ENCODE measurements at regions not wholly inside any gene's neighbourhood (a gene's known extent, or its start where the extent isn't known, plus 50 kb on each side); places are given as distances from the start of the nearest gene placed in this dataset.
"Not testable (repeated sequence)": the region's sequence is repeated elsewhere in the genome, so short reads cannot be mapped to it uniquely, and the experiment has no call there.

DNA sequence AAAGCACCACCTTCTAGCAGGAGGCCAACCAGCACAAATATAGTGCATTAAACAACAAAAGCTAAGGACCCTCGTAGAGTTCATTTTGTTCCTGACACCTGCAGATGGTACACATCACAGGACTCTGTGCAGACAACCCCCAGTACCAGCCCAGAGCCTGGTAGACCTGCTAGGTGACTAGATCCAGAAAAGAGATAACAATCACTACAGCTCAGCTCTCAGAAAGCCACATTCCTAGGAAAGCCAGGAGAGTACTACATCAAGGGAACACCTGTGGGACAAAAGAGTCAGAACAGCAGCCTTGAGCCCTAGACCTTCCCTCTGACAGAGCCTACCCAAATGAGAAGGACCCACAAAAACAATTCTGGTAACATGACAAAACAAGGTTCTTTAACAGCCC is 344.7 kb upstream of the PTBP2 start:
- DNase-seq: no peak

DNA sequence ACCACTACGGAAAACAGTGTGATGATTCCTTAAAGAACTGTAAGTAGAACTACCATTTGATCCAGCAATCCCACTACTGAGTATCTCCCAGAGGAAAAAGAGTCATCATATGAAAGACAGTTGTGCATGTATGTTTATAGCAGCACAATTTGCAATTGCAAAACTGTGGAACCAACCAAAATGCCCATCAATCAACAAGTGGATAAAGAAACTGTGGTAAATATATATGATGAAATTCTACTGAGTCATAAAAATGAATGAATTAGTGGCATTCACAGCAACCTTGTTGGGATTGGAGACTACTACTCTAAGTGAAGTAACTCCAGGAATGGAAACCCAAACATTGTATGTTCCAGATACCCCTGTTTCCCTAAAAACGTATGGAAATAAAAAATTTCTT is 337.0 kb upstream of the PTBP2 start:
- DNase-seq: no peak

DNA sequence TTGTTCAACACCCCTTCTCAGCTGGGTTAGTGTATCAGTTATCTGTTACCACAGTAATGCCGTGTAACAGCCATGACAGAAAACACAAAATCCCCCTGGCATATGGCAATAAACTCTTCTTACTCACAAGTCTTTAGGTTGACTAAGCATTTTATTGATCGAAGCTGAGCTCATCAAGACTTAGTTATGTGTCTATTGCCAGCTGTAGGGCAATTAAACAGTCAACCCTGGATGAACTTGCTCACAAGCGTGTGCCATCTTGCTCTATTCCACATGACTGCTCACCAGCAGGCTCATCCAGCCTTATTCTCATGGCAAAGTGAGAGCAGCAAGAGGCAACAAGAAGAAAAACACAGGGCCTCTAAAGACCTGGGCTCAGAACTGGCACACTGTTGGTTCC is 333.8 kb upstream of the PTBP2 start:
- DNase-seq: no peak

DNA sequence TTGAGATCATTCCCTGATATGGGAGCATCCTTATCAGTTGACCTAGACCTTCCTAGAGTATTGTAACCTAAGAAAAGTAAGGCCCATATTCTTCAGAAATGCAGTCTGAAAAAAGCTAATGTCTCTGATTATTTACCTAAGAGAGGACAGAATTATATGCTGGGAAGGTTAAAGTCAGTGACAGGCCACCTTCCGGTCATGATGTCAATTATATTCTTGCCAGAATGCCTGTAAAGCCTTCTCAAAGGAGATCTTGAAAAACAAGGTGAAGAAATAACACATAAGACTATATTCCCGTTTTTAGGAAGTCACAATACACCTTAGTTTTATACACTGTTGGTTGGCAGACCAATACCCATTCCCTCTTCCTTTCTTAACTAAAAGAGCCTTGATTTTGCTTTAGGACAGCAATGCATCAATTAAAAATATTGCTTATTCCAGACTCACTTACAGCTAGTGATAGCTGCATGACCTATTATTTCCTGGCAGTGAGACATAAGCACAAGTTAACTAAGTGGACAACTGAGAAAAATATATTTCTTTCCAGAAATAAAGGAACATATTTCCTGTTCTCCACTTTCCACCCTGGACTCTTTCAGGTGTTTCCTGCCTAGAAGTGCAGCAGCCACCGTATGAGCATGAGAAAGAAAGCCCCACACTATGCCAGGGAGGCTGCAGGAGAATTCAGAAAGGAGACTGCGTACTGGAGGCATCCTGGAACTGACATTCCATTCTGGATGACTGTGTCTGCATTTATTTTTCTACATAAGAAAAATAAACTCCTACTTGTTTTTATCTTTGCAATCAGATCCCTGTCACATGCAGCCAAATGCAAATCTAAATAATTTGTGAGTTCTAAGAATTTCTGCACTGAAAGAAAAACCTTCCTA is 332.9 kb upstream of the PTBP2 start:
- no peak for DNase-seq

DNA sequence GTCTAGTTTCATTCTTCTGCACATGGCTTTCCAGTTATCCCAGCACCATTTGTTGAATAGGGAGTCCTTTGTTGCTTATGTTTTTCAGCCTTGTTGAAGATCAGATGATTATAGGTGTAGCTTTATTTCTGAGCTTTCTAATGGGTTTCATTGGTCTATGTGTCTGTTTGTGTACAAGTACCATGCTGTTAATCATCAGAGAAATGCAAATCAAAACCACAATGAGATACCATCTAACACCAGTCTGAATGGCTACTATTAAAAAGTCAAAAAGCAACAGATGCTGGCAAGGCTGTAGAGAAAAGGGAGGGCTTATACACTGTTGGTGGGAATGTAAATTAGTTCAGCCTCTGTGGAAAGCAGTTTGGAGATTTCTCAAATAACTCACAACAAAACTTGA is 321.5 kb upstream of the PTBP2 start:
- no peak for DNase-seq

DNA sequence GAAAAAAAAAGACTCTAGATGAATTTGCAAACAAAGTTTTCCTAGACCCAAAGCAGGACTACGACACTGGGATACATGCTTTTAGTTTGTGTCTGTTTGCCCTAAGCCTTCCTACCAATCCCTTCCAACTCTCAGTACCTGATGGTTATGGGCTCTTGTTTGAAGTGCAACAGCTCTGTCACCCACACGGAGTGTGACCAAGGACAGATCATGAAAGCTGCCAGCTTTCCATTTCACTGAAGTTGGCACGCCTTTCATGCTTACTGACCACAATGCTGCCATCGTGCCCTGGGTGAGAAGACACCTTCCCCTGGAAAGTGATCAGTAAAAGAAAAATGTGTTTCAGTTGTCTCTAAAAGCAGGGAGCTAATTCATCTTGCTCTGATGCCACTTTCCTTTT is 312.5 kb upstream of the PTBP2 start:
- DNase-seq: no peak

DNA sequence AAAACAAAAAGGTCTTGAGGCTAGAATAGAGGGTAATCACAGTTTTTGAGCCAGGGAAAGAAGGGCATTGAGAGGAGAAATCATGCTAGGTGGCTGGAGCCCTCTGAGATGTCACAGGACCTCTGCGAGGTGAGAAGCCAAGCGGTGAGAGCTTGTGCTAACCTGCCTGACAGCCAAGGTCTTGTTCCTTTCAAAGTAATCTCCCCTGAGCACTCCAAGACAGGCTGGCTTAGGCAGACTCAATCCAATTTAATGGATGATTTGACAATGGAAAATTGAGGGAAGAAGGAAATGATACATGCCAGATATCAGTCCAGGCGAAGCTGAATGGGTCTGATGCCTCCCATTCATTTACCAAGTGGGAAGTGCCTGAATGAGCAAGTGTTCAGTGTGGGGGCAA is 311.9 kb upstream of the PTBP2 start:
- no peak for DNase-seq

DNA sequence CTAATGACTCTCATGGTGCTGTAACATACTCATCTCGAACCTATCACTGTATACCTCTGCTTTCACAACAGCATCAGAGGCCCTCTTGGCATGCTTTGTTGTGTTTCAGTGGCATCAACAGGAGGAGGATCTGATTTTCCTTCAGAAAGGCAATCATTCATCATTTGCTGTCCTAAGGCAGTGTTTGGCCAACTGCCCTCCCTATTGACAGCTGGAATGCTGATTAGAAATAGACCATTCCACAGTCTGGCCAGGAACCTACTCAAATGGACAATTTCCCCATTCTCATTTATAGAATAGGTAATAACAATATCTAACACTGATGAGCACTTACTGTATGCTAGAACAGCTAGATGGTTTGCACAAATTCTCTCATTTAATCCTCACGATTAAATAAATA is 310.6 kb upstream of the PTBP2 start:
- no peak for DNase-seq

DNA sequence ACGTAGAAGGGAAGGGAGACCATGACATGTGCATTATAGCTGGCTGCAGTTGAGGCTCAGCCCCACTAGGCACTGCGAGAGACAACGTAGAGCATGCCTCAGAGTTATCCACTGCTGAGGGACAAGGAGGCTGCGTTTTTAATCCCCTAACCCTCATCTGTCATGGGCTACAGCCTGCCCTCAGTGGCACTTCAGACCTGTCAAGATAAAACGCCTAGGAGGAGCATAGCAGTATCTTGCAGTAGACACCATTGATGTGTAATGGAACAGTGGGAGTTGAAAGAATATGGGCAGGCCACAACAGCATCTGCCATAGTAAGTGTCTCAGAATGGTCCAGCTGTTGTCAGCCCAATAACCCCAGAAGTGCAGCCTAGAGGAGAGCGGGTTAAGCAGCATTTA is 307.0 kb upstream of the PTBP2 start:
- no peak for DNase-seq

DNA sequence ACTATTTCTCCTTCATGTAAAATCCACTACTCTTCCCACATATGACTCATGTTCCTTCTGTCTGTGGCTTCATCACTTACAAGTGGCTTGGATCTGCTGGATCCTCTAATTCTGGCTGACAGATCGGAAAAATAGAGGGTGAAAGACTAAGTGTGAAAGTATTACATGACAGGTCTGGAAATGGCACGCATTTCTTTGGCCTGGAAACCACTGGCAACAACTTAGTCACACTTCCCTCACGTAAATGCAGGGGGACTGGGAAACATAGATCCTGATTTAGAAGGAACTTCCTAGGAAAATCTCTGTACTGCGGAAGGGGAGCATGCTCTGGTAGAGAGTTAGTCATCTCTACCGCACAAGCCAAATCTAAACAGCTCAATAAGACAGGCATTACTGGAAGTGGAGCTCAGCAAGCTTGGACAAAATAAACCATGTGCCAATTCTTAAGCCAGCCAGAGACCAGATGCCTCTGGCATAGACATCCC is 305.4 kb upstream of the PTBP2 start:
- no peak for DNase-seq

DNA sequence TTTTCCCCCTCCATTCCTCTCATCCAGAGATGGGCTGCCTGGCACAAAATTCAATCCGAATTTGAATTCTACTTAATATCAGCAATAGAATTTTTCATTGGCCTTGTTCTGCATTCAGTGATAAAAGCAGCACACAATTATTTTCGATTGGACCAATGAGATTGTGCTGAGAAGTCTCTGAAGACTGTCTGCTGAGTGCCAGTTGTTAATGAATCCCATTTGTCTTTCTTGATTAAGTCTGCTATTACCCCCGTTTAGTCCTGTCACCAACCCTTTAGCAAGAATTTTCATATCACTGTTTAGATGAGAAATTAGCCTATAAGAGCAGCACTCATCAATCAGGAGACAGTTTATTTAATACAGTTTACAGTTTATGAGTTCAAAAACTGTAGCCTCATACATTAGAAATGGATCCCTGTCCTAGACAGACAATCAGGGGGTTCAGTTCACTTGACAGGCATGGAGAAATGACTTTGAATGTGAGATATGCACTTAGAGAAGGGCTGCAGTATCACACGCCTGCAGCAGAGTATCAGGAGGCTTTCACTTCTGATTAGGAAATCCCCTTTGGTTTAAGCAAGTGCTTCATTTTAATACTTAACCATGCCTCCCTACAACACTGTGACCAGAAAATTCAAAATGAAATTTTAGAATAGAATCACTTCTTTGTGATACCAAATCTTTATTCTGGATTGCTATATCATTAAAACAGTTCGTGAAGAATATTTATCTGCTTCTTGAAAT is 304.7 kb upstream of the PTBP2 start:
- DNase-seq: no peak

DNA sequence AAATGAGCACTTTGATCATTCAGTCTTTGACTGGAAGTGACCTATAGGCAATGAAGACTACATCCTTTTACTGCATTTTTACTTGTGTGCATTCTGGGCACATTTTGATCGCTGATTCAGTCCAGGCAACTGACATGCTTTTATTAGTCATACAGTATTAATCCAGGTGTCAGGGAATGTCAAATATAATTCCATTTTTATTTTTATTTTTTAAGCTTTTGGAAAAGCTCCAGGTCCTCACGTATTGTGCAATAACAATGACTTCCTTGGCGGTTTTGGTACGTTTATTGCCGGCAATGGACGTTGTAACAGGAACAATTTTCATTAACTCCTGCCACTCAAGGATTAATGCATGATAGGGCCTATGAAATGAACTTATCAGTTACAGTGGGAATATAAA is 302.6 kb upstream of the PTBP2 start:
- no peak for DNase-seq

DNA sequence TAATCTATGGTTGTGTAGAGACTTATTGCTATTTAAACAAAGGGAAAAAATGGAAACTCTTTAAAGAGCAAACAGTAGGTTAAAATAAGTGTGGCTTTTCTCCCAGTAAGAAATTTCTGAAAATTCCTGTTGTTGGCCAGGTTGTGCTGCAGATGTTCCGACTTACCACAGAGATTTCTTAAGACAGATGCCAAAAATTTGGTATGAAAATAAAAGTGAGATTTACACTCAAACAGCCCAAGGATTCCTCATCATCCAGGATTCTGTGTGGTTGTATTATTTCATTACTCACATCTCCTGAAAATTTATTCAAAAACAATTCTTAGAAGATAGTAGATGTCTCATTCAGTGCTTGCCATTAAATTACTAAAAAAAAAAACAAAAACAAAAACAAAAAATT is 296.7 kb upstream of the PTBP2 start:
- no peak for DNase-seq

DNA sequence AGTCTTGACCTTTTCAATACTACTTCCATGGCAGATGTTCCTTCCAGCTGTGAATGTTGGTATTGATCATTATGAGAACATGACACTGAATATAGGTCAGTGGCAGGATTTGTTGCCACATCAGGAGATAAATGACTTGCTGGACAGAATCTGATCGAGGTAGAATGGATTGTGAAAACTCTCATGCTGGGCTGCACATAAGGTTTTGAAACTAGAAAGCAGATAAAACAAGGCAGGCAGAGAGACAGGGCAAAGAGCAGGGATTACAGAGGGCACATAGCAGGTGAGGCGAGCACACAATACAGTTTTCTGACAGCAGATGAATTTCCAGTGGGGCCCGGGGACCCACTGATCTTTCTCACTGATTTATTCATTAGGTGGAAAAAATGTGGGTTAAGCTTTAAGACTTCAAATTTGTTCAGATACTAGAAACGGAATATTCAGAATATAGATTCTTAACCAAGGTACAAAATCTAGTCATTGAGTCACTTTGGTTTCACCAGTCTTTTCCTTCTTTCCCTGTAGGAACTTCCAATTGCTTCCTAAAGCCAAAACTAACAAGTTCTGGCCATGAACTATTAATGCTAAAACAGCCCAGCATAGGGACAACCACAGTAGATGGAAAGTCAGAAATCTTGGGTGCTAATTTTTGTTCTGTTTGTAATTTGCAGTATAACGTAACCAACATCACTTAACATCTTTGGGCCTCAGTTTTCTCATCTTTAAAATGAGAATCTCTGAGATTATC is 296.0 kb upstream of the PTBP2 start:
- DNase-seq: no peak

DNA sequence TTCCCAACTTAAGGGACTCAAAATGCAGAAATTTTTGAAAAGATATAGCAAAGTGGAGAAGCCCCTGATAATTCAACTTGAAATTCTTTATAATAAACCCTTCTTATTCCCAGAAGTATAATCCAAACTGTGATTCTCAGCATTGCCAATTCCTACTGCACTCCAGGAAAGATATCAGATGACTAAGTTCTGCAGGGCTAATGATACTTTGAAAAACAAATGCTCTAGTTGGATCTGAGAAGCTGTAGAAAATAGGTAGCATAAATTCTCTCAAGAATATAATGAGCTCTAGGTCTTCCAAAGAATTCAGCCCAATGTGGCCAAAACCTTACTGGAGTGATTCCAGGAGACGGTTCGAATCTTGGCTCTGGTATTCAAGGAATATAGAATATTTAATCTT is 294.0 kb upstream of the PTBP2 start:
- DNase-seq: no peak

DNA sequence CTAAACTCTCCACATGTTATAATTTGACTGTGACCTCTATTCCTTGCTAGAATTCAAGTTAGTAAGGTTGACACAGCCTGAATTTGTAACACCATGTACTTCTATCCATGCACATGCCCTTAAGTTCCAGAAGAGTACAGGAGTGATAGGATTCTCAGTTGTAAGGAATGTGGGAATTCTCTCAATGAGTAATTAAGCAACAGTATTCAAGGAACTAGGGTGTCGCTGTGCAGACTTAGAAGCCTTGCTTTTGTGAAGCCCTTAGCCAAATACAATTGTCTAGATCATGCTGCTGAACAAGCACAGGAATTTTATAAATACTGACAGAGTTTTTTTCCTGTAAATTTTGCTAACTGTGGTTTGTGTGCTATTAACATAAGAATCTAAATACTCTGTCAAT is 276.3 kb upstream of the PTBP2 start:
- DNase-seq: no peak

DNA sequence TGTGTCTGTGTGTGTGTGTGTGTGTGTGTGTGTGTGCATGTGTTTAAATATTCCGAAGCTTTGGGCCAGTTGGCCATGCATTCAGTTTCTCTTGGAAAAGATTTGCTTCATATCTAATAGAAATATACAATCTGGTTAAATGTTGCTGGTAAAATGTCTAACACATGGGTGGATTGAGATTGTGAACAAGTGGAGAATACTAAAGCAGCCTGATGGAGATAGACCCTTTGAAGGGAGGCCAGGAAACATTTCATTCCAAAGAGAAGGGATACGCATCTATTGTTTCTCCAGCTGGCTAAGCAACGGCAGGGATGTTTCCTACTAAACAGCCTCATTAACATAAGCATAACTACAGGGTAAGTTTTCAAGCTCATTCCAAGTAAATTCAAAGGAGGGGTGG is 257.5 kb upstream of the PTBP2 start:
- no peak for DNase-seq

DNA sequence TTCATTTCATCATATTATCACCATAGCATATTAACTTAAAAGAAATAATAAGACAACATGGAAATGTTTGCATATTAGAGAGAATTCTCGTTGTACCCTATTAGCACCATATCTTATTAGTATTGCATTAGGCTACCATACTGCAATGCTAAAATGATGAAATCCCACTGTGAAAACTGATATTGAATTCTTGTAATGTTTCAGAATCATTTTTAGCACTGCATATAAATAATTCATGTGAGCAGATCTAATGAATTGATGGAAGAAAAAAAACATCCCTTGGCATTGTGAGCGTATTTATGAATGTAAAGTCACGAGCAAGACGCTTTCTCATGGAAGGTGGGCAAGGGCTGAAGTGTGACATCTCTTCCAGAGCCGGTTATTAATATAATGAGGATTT is 257.1 kb upstream of the PTBP2 start:
- no peak for DNase-seq

DNA sequence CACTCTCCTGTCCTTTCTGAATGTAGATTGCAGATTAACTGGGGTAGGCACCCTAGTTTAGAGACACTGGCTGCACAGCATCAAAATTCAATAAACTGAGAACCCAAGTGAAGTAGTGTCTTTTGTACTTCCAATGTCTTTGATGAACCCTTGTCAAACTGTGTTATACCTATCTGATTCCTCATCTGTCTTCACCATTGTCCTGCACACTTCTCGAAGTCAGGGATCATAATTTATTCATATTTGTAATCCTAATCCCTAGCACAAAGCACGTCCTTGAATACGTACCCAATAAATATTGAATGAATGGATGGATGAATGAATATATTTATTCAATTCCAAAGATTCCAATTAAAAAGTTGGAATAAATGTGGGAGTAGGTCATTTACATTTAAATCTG is 256.6 kb upstream of the PTBP2 start:
- no peak for DNase-seq

DNA sequence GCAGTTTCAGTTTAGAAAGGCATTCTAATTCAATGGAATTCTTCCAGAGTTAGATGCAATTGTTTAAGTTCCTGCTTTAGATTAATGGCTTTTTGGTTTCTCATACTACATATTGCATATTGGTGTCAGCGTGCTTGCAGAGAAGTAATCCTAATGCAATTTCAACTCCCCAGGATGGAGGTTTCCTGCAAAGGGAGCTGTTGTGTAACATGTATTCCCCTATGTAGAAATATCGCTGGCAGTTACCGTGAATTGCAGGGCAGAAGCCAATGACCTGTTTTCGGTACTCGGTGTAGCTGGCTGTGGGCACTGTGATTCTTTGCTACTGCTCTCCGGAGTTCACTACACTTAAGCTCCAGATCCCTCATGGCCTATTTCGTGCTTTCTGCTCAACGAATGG is 256.1 kb upstream of the PTBP2 start:
- DNase-seq: no peak

DNA sequence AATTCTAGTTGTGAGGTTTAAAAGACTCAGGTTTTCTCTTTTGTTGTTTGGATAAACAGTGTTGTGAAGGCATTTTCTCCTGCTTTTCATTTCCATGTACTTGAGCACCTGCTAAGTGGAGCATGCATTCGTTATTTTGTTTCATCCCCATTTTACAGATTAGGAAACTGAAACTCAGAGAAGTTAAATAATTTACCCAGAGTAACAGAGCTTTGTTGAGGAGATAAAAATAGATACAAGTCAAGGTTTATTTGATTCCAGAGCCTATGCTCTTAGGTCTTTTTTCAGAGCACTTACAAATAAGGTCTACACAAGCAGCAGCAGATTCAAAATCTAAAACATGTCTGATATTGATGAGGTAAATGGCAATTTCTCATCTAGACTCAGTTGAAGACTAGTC is 254.7 kb upstream of the PTBP2 start:
- DNase-seq: no peak

DNA sequence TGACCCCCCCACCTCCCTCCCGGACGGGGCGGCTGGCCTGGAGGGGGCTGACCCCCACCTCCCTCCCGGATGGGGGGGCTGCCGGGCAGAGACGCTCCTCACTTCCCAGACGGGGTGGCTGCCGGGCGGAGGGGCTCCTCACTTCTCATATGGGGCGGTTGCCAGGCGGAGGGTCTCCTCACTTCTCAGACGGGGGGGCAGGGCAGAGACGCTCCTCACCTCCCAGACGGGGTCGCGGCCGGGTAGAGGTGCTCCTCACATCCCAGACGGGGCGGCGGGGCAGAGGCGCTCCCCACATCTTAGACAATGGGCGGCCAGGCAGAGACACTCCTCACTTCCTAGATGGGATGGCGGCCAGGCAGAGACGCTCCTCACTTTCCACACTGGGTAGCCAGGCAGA is 251.9 kb upstream of the PTBP2 start:
- not testable (repeated sequence) for DNase-seq

DNA sequence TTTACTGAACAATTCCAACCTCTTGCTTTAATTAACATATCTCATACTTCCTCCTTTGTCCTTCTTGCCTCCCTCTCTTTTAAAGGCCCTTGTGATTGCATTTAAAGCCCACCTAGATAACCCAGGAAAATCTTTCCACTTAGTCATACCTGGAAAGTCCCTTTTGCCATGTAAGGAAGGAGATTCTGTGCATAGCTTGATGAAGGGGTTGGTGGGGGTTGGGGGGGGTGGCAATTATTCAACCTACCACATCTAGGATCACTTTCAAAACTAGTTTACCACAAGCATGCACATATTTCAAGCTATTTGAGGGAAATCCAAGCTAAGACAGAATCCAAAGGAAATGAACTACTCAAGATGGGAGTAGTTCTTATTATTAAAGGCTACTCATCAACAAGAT is 249.1 kb upstream of the PTBP2 start:
- no peak for DNase-seq

All from NCI-H1436 treated with DMSO at 0.1 percent for 48 hours (cell line).